ENCODE measurements at regions not wholly inside any gene's neighbourhood (a gene's known extent, or its start where the extent isn't known, plus 50 kb on each side); places are given as distances from the start of the nearest gene placed in this dataset.

- FAIRE-seq (no peak), DNase-seq (no peak)
- H3K9me3 ChIP-seq (ENCODE audit: control insufficient read depth in 2 of 3, insufficient read depth in 1 of 3, low read length in 3 of 3) = no peaks in the 10 kb centered on the region
- H3K27ac ChIP-seq (ENCODE audit: low read depth in 2 of 2, low read length in 2 of 2) = no peak overlapping the region
- TF ChIP-seq CTCF (IDR thresholded peaks at IDR 0.05; ENCODE audit: borderline replicate concordance, extremely low read depth, insufficient read depth) = no peak
- intact Hi-C loops (cut with DNase I) = no loop called here
- no peaks in the 10 kb centered on the region for H3K36me3 ChIP-seq (ENCODE audit: control insufficient read depth in 2 of 3, insufficient read depth in 3 of 3, low read length in 3 of 3)
- H3K27me3 ChIP-seq (ENCODE audit: control insufficient read depth, insufficient read depth, low read length) = no peaks in the 10 kb centered on the region
- H3K4me3 ChIP-seq (ENCODE audit: low read length in 3 of 3) = no peak overlapping the region
- no peak overlapping the region for H3K9ac ChIP-seq (ENCODE audit: low read length in 3 of 3)
- H3K4me1 ChIP-seq (ENCODE audit: control insufficient read depth in 2 of 3, insufficient read depth in 2 of 3, low read depth in 1 of 3, low read length in 3 of 3) = no peaks in the 10 kb centered on the region
Measured at GRCh38 chr7:67438913-67439505, 442.4 kb downstream of the TYW1 start.

GRCh38 chr7:67440321-67440720, 443.7 kb downstream of the TYW1 start:
- H3K4me1 ChIP-seq (ENCODE audit: control insufficient read depth in 2 of 3, insufficient read depth in 2 of 3, low read depth in 1 of 3, low read length in 3 of 3) = no peaks in the 10 kb centered on the region
- no peak overlapping the region for H3K4me3 ChIP-seq (ENCODE audit: low read length in 3 of 3)
- H3K27me3 ChIP-seq (ENCODE audit: control insufficient read depth, insufficient read depth, low read length) = no peaks in the 10 kb centered on the region
- no peak for FAIRE-seq
- DNase-seq = no peak
- H3K9me3 ChIP-seq (ENCODE audit: control insufficient read depth in 2 of 3, insufficient read depth in 1 of 3, low read length in 3 of 3) = no peaks in the 10 kb centered on the region
- no peaks in the 10 kb centered on the region for H3K36me3 ChIP-seq (ENCODE audit: control insufficient read depth in 2 of 3, insufficient read depth in 3 of 3, low read length in 3 of 3)
- no peak for TF ChIP-seq CTCF (IDR thresholded peaks at IDR 0.05; ENCODE audit: borderline replicate concordance, extremely low read depth, insufficient read depth)
- H3K9ac ChIP-seq (ENCODE audit: low read length in 3 of 3) = no peak overlapping the region
- no peak overlapping the region for H3K27ac ChIP-seq (ENCODE audit: low read depth in 2 of 2, low read length in 2 of 2)
- intact Hi-C loops (cut with DNase I) = no loop called here

GRCh38 chr7:67445728-67446127, 449.1 kb downstream of the TYW1 start:
- intact Hi-C loops (cut with DNase I) = no loop called here
- TF ChIP-seq CTCF (IDR thresholded peaks at IDR 0.05; ENCODE audit: borderline replicate concordance, extremely low read depth, insufficient read depth) = no peak
- no peak for FAIRE-seq

GRCh38 chr7:67447297-67447696, 450.7 kb downstream of the TYW1 start:
- H3K9ac ChIP-seq (ENCODE audit: low read length in 3 of 3) = no peak overlapping the region
- no peaks in the 10 kb centered on the region for H3K9me3 ChIP-seq (ENCODE audit: control insufficient read depth in 2 of 3, insufficient read depth in 1 of 3, low read length in 3 of 3)
- FAIRE-seq = no peak
- H3K36me3 ChIP-seq (ENCODE audit: control insufficient read depth in 2 of 3, insufficient read depth in 3 of 3, low read length in 3 of 3) = no peaks in the 10 kb centered on the region
- no peaks in the 10 kb centered on the region for H3K4me1 ChIP-seq (ENCODE audit: control insufficient read depth in 2 of 3, insufficient read depth in 2 of 3, low read depth in 1 of 3, low read length in 3 of 3)
- no peaks in the 10 kb centered on the region for H3K27me3 ChIP-seq (ENCODE audit: control insufficient read depth, insufficient read depth, low read length)
- intact Hi-C loops (cut with DNase I) = no loop called here
- H3K4me3 ChIP-seq (ENCODE audit: low read length in 3 of 3) = no peak overlapping the region
- H3K27ac ChIP-seq (ENCODE audit: low read depth in 2 of 2, low read length in 2 of 2) = no peak overlapping the region
- no peak for TF ChIP-seq CTCF (IDR thresholded peaks at IDR 0.05; ENCODE audit: borderline replicate concordance, extremely low read depth, insufficient read depth)
- DNase-seq = no peak

More at GRCh38 chr7:67445728-67446127, 449.1 kb downstream of the TYW1 start:
- Histone ChIP-seq H3K9ac (ENCODE audit: low read length in 3 of 3) (no peak overlapping the region), H3K27me3 (ENCODE audit: control insufficient read depth, insufficient read depth, low read length) (no peaks in the 10 kb centered on the region), H3K36me3 (ENCODE audit: control insufficient read depth in 2 of 3, insufficient read depth in 3 of 3, low read length in 3 of 3) (no peaks in the 10 kb centered on the region), H3K9me3 (ENCODE audit: control insufficient read depth in 2 of 3, insufficient read depth in 1 of 3, low read length in 3 of 3) (no peaks in the 10 kb centered on the region), H3K4me3 (ENCODE audit: low read length in 3 of 3) (no peak overlapping the region), H3K4me1 (ENCODE audit: control insufficient read depth in 2 of 3, insufficient read depth in 2 of 3, low read depth in 1 of 3, low read length in 3 of 3) (no peaks in the 10 kb centered on the region), H3K27ac (ENCODE audit: low read depth in 2 of 2, low read length in 2 of 2) (no peak overlapping the region)
- DNase-seq = no peak

Measured in kidney (tissue), 13 donors.